Natural killer cell (primary cell): ENCODE measurements at regions not wholly inside any gene's neighbourhood (a gene's known extent, or its start where the extent isn't known, plus 50 kb on each side); places are given as distances from the start of the nearest gene placed in this dataset.

ENCODE experiments used
- ATAC-seq, 3 donors: fragments of 150-1000 bp in 2 of 3; fragments of 200-7000 bp in 1 of 3; cut with Tn5 transposase; 1 replicate in 1 of 3; 2 replicates in 2 of 3; pipeline ENCODE4 v1.10.0; 2021; ENCODE audit warnings: mild to moderate bottlenecking in 2 of 3, moderate library complexity in 2 of 3
- DNase-seq, 2 donors: peaks; one replicate each; pipeline versions ENCODE4 v3.0.0 to v3.0.0-alpha.2; 2013 to 2021; ENCODE audit warnings: mixed read lengths in 1 of 2
- H3K27ac ChIP-seq: one replicate; pipeline ENCODE4 v1.5.1; 2013; ENCODE audit warnings: mild to moderate bottlenecking, low read length
- H3K27me3 ChIP-seq: one replicate; pipeline ENCODE4 v1.6.1; 2013; ENCODE audit warnings: low read length; ENCODE audit not compliant: control insufficient read depth, insufficient read depth
- H3K36me3 ChIP-seq: one replicate; pipeline ENCODE4 v1.6.1; 2013; ENCODE audit warnings: low read length; ENCODE audit not compliant: control insufficient read depth, insufficient read depth
- H3K4me1 ChIP-seq: one replicate; pipeline ENCODE4 v1.6.1; 2013; ENCODE audit warnings: low read length; ENCODE audit not compliant: control insufficient read depth, insufficient read depth
- H3K4me3 ChIP-seq: one replicate; pipeline ENCODE4 v1.5.1; 2013; ENCODE audit warnings: low read length
- H3K9me3 ChIP-seq: one replicate; pipeline ENCODE4 v1.6.1; 2013; ENCODE audit warnings: low read length; ENCODE audit not compliant: control insufficient read depth, insufficient read depth
- H3K27ac Mint-ChIP-seq, 2 donors: one replicate each; pipeline ENCODE4 v1.8.0; 2022; ENCODE audit warnings: mild to moderate bottlenecking in 2 of 2, mixed read lengths in 2 of 2, moderate library complexity in 1 of 2
- H3K27me3 Mint-ChIP-seq, 2 donors: one replicate each; pipeline ENCODE4 v1.8.0; 2022; ENCODE audit warnings: low read depth in 2 of 2, mixed read lengths in 2 of 2
- H3K36me3 Mint-ChIP-seq: one replicate; pipeline ENCODE4 v1.8.0; 2022; ENCODE audit warnings: mixed read lengths
- H3K4me1 Mint-ChIP-seq, 2 donors: one replicate each; pipeline ENCODE4 v1.8.0; 2022; ENCODE audit warnings: mixed read lengths in 2 of 2
- H3K4me3 Mint-ChIP-seq: one replicate; pipeline ENCODE4 v1.8.0; 2022; ENCODE audit warnings: mild to moderate bottlenecking, moderate library complexity, mixed read lengths
- H3K9me3 Mint-ChIP-seq, 2 donors: one replicate each; pipeline ENCODE4 v1.8.0; 2022; ENCODE audit warnings: mixed read lengths in 2 of 2
- WGBS: methylation state at CpG from one replicate; pipeline ENCODE4 v1.1.7; 2013; ENCODE audit warnings: missing lambda C conversion rate; ENCODE audit not compliant: insufficient coverage; 5-methylcytosine and 5-hydroxymethylcytosine counted together
- intact Hi-C: fragments of 100-400 bp; cut with micrococcal nuclease; formaldehyde crosslinking; loops from one replicate; pipeline ENCODE4 v1.14.2; 2022
- TF ChIP-seq, protein P1 (sequence below): fragments of 200-600 bp; IDR thresholded peaks from one replicate; pipeline ENCODE4 v1.8.0; 2022; ENCODE audit warnings: antibody characterized with exemption

DNA sequence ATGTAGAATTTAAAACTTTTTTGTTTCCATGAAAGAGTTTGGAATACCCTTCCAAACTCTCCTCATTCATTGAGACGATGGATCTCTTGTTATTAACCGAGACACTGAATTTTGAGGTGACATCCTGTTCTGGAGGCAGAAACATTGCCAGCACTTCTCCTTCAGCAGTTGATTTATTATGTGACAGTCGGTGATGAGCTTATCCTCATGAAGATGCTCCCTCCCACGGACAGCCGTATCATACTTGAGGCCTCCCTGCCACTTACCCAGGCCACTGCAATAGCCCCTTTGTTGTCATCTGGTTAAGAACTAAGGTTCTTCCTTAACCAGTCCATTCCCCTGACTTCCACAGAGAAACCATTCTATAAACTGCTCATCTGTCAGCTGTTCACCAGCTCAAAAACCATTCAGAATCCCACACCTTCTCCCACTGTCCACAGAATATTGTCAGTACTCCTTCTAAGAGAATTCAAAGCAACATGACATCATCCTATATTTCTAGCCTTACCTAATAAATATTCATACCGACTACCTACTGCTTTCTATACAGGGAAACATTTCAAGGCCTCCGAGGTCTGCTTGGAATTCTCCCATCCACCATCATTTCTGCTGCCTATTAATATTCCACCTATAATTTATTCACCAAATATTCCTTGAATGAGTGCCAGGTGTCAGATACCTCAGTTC is 139.0 kb upstream of the TRIB2 start:
- Histone ChIP-seq H3K4me1 (no peaks in the 10 kb centered on the region), H3K9me3 (no peaks in the 10 kb centered on the region), H3K27ac (no peak overlapping the region), H3K27me3 (no peaks in the 10 kb centered on the region), H3K4me3 (no peak overlapping the region), H3K36me3 (no peaks in the 10 kb centered on the region)
- Mint-ChIP-seq H3K36me3 (no peaks in the 10 kb centered on the region), H3K9me3 (no peaks in the 10 kb centered on the region), H3K4me1 (peaks cover 0 to 18% of the 10 kb centered on the region in 2 donors), H3K27me3 (peaks cover 0 to 2% of the 10 kb centered on the region in 2 donors), H3K27ac (no peak overlapping the region), H3K4me3 (no peak overlapping the region)
- WGBS, result 95% methylated on average over 7 of the region's 7 CpGs
- TF ChIP-seq, protein P1, sequence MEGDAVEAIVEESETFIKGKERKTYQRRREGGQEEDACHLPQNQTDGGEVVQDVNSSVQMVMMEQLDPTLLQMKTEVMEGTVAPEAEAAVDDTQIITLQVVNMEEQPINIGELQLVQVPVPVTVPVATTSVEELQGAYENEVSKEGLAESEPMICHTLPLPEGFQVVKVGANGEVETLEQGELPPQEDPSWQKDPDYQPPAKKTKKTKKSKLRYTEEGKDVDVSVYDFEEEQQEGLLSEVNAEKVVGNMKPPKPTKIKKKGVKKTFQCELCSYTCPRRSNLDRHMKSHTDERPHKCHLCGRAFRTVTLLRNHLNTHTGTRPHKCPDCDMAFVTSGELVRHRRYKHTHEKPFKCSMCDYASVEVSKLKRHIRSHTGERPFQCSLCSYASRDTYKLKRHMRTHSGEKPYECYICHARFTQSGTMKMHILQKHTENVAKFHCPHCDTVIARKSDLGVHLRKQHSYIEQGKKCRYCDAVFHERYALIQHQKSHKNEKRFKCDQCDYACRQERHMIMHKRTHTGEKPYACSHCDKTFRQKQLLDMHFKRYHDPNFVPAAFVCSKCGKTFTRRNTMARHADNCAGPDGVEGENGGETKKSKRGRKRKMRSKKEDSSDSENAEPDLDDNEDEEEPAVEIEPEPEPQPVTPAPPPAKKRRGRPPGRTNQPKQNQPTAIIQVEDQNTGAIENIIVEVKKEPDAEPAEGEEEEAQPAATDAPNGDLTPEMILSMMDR, result no peak
- ATAC-seq (no peak), DNase-seq (no peak)
- intact Hi-C loops, result no loop called here

DNA sequence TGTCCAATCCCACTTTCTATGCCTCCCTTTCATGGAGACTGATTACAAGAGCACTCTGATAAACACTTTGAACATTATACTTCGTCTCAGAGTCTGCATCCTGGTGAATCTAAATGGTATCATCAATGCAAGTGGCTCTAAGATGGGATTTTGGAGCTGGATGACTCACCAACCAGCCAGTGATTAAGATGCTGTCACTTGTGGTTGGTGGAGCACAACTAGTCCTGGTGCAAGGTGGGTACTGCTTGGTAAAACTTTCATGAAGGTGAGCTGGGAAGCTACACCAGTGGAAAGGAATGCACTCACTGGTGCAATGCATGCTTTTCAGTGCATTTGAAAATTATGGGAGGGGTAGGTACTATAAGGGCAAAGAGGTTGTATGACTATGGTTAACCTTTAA is 137.7 kb upstream of the TRIB2 start:
- intact Hi-C loops, result no loop called here
- Histone ChIP-seq H3K4me1 (no peaks in the 10 kb centered on the region), H3K36me3 (no peaks in the 10 kb centered on the region), H3K27ac (no peak overlapping the region), H3K9me3 (no peaks in the 10 kb centered on the region), H3K4me3 (no peak overlapping the region), H3K27me3 (no peaks in the 10 kb centered on the region)
- 91% methylated on average over 1 of the region's 1 CpG for WGBS
- no peak overlapping the region for H3K27ac Mint-ChIP-seq
- no peak overlapping the region for H3K4me3 Mint-ChIP-seq
- DNase-seq (no peak), ATAC-seq (no peak)
- H3K9me3 Mint-ChIP-seq, result no peaks in the 10 kb centered on the region
- no peaks in the 10 kb centered on the region for H3K36me3 Mint-ChIP-seq
- TF ChIP-seq, protein P1, result no peak
- peaks cover 0 to 10% of the 10 kb centered on the region in 2 donors for H3K4me1 Mint-ChIP-seq
- peaks cover 0 to 3% of the 10 kb centered on the region in 2 donors for H3K27me3 Mint-ChIP-seq

DNA sequence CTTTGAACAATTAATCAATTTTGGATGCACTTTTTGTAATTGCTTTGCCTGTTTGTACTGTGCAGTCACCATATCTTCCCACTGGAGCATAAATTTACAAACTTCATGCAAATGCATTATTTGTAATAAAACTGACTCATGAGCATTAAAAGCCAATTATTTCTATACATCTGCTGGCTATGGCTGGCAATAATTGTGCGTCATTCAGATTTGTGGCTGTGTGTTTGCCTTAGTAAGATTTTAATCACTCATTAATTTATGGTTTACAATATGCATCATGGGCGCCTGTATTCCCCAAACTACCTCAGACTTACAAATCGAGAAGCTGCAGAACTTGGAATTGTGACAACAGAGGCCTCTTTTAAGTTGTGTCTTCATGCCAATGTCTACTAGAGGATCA is 132.4 kb upstream of the TRIB2 start:
- no peaks in the 10 kb centered on the region for H3K36me3 Mint-ChIP-seq
- intact Hi-C loops, result no loop called here
- DNase-seq (no peak), ATAC-seq (no peak)
- TF ChIP-seq, protein P1, result no peak
- H3K27ac Mint-ChIP-seq, result no peak overlapping the region
- Histone ChIP-seq H3K4me3 (no peak overlapping the region), H3K36me3 (no peaks in the 10 kb centered on the region), H3K27ac (no peak overlapping the region), H3K27me3 (no peaks in the 10 kb centered on the region), H3K9me3 (no peaks in the 10 kb centered on the region), H3K4me1 (peaks cover 8% of the 10 kb centered on the region)
- 93% methylated on average over 2 of the region's 3 CpGs for WGBS
- H3K4me3 Mint-ChIP-seq, result no peak overlapping the region
- H3K4me1 Mint-ChIP-seq, result peaks cover 24% of the 10 kb centered on the region in 2 donors
- peaks cover 0 to 3% of the 10 kb centered on the region in 2 donors for H3K27me3 Mint-ChIP-seq
- no peaks in the 10 kb centered on the region for H3K9me3 Mint-ChIP-seq

DNA sequence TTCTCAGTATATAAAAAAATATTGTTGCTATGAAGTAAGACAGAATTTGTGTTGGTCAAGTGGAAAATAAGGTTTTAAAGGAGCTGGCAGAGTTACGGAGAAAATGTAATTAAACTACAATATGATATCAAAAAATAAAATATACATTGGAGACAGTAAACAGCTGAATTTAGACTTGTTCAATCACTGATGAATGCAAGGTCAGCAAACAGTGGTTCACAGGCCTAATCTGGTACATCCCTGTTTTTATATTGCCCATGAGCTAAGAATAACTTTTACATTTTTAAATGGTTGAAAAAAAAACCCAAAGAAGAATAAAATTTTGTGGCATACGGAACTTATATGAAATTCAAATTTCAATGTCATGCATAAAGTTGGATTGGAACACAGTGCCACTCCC is 131.0 kb upstream of the TRIB2 start:
- Mint-ChIP-seq H3K27ac (no peak overlapping the region), H3K9me3 (no peaks in the 10 kb centered on the region), H3K4me1 (peaks cover 28% of the 10 kb centered on the region in 2 donors), H3K4me3 (no peak overlapping the region), H3K36me3 (no peaks in the 10 kb centered on the region), H3K27me3 (peaks cover 0 to 3% of the 10 kb centered on the region in 2 donors)
- H3K27ac ChIP-seq, result no peak overlapping the region
- TF ChIP-seq, protein P1, result no peak
- H3K36me3 ChIP-seq, result no peaks in the 10 kb centered on the region
- DNase-seq (no peak), ATAC-seq (no peak)
- 80% methylated on average over 1 of the region's 2 CpGs for WGBS
- H3K4me3 ChIP-seq, result no peak overlapping the region
- H3K9me3 ChIP-seq, result no peaks in the 10 kb centered on the region
- intact Hi-C loops, result loop anchor here (5.0 kb wide), 1 partner anchor 132 kb away; the partner anchor contains the start of gene TRIB2
- H3K27me3 ChIP-seq, result no peaks in the 10 kb centered on the region
- peaks cover 12% of the 10 kb centered on the region for H3K4me1 ChIP-seq
